ENCODE measurements at regions not wholly inside any gene's neighbourhood (a gene's known extent, or its start where the extent isn't known, plus 50 kb on each side); places are given as distances from the start of the nearest gene placed in this dataset.

GRCh38 chrX:137424679-137425078, 141.2 kb upstream of the ZIC3 start:
- Histone ChIP-seq H3K4me1 (ENCODE audit: low read depth) (peaks cover 4% of the 10 kb centered on the region), H3K36me3 (ENCODE audit: low read depth) (no peaks in the 10 kb centered on the region), H3K4me3 (no peak overlapping the region), H3K9me3 (no peaks in the 10 kb centered on the region)
- intact Hi-C loops (cut with DNase I, micrococcal nuclease), result no loop called here
- DNase-seq, result no peak
- no peak for TF ChIP-seq CTCF (IDR thresholded peaks at IDR 0.05)
- ATAC-seq, result no peak

- ATAC-seq (no peak), DNase-seq (no peak)
- H3K9me3 ChIP-seq, result no peaks in the 10 kb centered on the region
- H3K36me3 ChIP-seq (ENCODE audit: low read depth), result no peaks in the 10 kb centered on the region
- no peak overlapping the region for H3K4me3 ChIP-seq
- TF ChIP-seq CTCF (IDR thresholded peaks at IDR 0.05), result no peak
- peaks cover 4% of the 10 kb centered on the region for H3K4me1 ChIP-seq (ENCODE audit: low read depth)
- intact Hi-C loops (cut with DNase I, micrococcal nuclease), result no loop called here
These were observed 142.7 kb upstream of the ZIC3 start for GRCh38 chrX:137423241-137423640.

GRCh38 chrX:137418086-137418485, 147.8 kb upstream of the ZIC3 start:
- Histone ChIP-seq H3K4me3 (no peak overlapping the region), H3K4me1 (ENCODE audit: low read depth) (no peaks in the 10 kb centered on the region), H3K36me3 (ENCODE audit: low read depth) (no peaks in the 10 kb centered on the region), H3K9me3 (no peaks in the 10 kb centered on the region)
- ATAC-seq (no peak), DNase-seq (no peak)
- intact Hi-C loops (cut with DNase I, micrococcal nuclease), result no loop called here
- TF ChIP-seq CTCF (IDR thresholded peaks at IDR 0.05), result no peak

GRCh38 chrX:137413190-137413589, 152.7 kb upstream of the ZIC3 start:
- Histone ChIP-seq H3K9me3 (no peaks in the 10 kb centered on the region), H3K36me3 (ENCODE audit: low read depth) (no peaks in the 10 kb centered on the region), H3K4me3 (no peak overlapping the region), H3K4me1 (ENCODE audit: low read depth) (no peaks in the 10 kb centered on the region)
- DNase-seq (no peak), ATAC-seq (no peak)
- intact Hi-C loops (cut with DNase I, micrococcal nuclease), result no loop called here
- no peak for TF ChIP-seq CTCF (IDR thresholded peaks at IDR 0.05)

GRCh38 chrX:137405449-137406140, 160.3 kb upstream of the ZIC3 start:
- intact Hi-C loops (cut with DNase I, micrococcal nuclease), result no loop called here
- H3K36me3 ChIP-seq (ENCODE audit: low read depth), result no peaks in the 10 kb centered on the region

More at GRCh38 chrX:137405449-137406140, 160.3 kb upstream of the ZIC3 start:
- ATAC-seq (no peak), DNase-seq (no peak)
- no peak for TF ChIP-seq CTCF (IDR thresholded peaks at IDR 0.05)
- Histone ChIP-seq H3K4me3 (no peak overlapping the region), H3K4me1 (ENCODE audit: low read depth) (no peaks in the 10 kb centered on the region), H3K9me3 (no peaks in the 10 kb centered on the region)
